PC-3 (cell line): ENCODE measurements at regions not wholly inside any gene's neighbourhood (a gene's known extent, or its start where the extent isn't known, plus 50 kb on each side); places are given as distances from the start of the nearest gene placed in this dataset.

ENCODE experiments used
- ATAC-seq: fragments of 200-7000 bp; cut with Tn5 transposase; 2 replicates; pipeline ENCODE4 v1.9.1; 2020; ENCODE audit warnings: mild to moderate bottlenecking, moderate library complexity
- BruUV-seq: library from RNA; stranded (reverse); fragments of 400-500 nt; replicated peaks from 2 replicates; lab custom pipeline; 2021; lab: Mats Ljungman, UMichigan
- CTCF ChIA-PET: fragments of 300-600 bp; sonication (Branson Sonifier 250); formaldehyde crosslinking; loops from one replicate; lab custom pipeline; 2022; ENCODE audit warnings: antibody characterized with exemption; lab: Charles Lee
- POLR2A ChIA-PET: fragments of 300-600 bp; sonication (Branson Sonifier 250); formaldehyde crosslinking; loops from one replicate; lab custom pipeline; 2022; ENCODE audit warnings: antibody characterized with exemption; ENCODE audit not compliant: unreplicated experiment; lab: Charles Lee
- DNase-seq: peaks from one replicate; pipeline ENCODE4 v3.0.0-alpha.2; 2015
- H2AFZ ChIP-seq: fragments of 300-600 bp; sonication (generic); 2 replicates; pipeline ENCODE4 v1.6.0; 2016; ENCODE audit warnings: antibody characterized with exemption, low read length
- H3F3A ChIP-seq: fragments of 300-600 bp; sonication (generic); one replicate; pipeline ENCODE4 v1.6.0; 2017; ENCODE audit warnings: antibody characterized with exemption, low read length, control low read depth, mild to moderate bottlenecking; ENCODE audit not compliant: unreplicated experiment
- H3K27ac ChIP-seq: fragments of 300-600 bp; sonication (generic); 2 replicates; pipeline ENCODE4 v1.5.1; 2016; ENCODE audit warnings: mild to moderate bottlenecking, low read length
- H3K27me3 ChIP-seq: fragments of 300-600 bp; sonication (generic); 2 replicates; pipeline ENCODE4 v1.6.1; 2016; ENCODE audit warnings: low read length, mixed read lengths
- H3K36me3 ChIP-seq: fragments of 300-600 bp; sonication (generic); 2 replicates; pipeline ENCODE4 v1.6.1; 2016; ENCODE audit warnings: low read depth, mixed run types, low read length, mixed read lengths
- H3K4me1 ChIP-seq: fragments of 300-600 bp; sonication (generic); 2 replicates; pipeline ENCODE4 v1.5.1; 2016; ENCODE audit warnings: low read length; ENCODE audit not compliant: insufficient read depth
- H3K4me2 ChIP-seq: fragments of 300-600 bp; sonication (generic); 2 replicates; pipeline ENCODE4 v1.6.0; 2016; ENCODE audit warnings: low read length
- H3K4me3 ChIP-seq: fragments of 300-600 bp; sonication (generic); 2 replicates; pipeline ENCODE4 v1.5.1; 2016; ENCODE audit warnings: mild to moderate bottlenecking, low read length, mixed read lengths
- H3K79me2 ChIP-seq: fragments of 300-600 bp; sonication (generic); 2 replicates; pipeline ENCODE4 v1.6.1; 2017; ENCODE audit warnings: low read length, mixed read lengths
- H3K9ac ChIP-seq: fragments of 300-600 bp; sonication (generic); 2 replicates; pipeline ENCODE4 v1.6.0; 2016; ENCODE audit warnings: mild to moderate bottlenecking, low read length
- H3K9me2 ChIP-seq: fragments of 300-600 bp; sonication (generic); replicated peaks from 2 replicates; pipeline ENCODE4 v1.6.1; 2016; ENCODE audit warnings: mixed run types, low read length, mixed read lengths
- H3K9me3 ChIP-seq: fragments of 300-600 bp; sonication (generic); 2 replicates; pipeline ENCODE4 v1.6.1; 2016; ENCODE audit warnings: low read length, mixed read lengths
- H4K20me1 ChIP-seq: fragments of 300-600 bp; sonication (generic); 2 replicates; pipeline ENCODE4 v1.6.1; 2016; ENCODE audit warnings: low read length, mixed read lengths
- CTCF ChIP-seq: fragments of 300-600 bp; sonication (generic); conservative IDR thresholded peaks from 2 replicates; pipeline ENCODE4 v1.5.1; 2017; ENCODE audit warnings: antibody characterized with exemption, low read depth, mild to moderate bottlenecking, low read length
- EZH2 ChIP-seq: fragments of 300-600 bp; sonication (generic); IDR thresholded peaks from one replicate; pipeline ENCODE4 v1.6.1; 2017; ENCODE audit warnings: antibody characterized with exemption, mild to moderate bottlenecking, low read length; ENCODE audit not compliant: unreplicated experiment
- EZH2phosphoT487 ChIP-seq: fragments of 300-600 bp; sonication (generic); IDR thresholded peaks from 2 replicates; pipeline ENCODE4 v1.6.1; 2018; ENCODE audit warnings: mild to moderate bottlenecking, antibody characterized with exemption, low read length, borderline replicate concordance
- intact Hi-C: fragments of 100-400 bp; cut with micrococcal nuclease; formaldehyde crosslinking; loops from 2 replicates; pipeline ENCODE4 v1.9.0; 2023

- Histone ChIP-seq H3K27ac (no peak overlapping the region), H3K27me3 (no peaks in the 10 kb centered on the region), H3K4me1 (no peaks in the 10 kb centered on the region), H3K36me3 (no peaks in the 10 kb centered on the region), H3K9me3 (no peaks in the 10 kb centered on the region), H4K20me1 (no peaks in the 10 kb centered on the region), H3K4me2 (no peak overlapping the region), H2AFZ (no peak overlapping the region), H3F3A (no peaks in the 10 kb centered on the region), H3K79me2 (no peaks in the 10 kb centered on the region), H3K4me3 (no peak overlapping the region), H3K9me2 (no peaks in the 10 kb centered on the region), H3K9ac (no peak overlapping the region)
- intact Hi-C loops, result no loop called here
- ATAC-seq (no peak), DNase-seq (no peak)
- ChIA-PET CTCF (no interaction called here), POLR2A (no interaction called here)
- no TSS peak for BruUV-seq
- TF ChIP-seq EZH2phosphoT487 (no peak), CTCF (no peak), EZH2 (no peak)
Observed at GRCh38 chr4:96993560-96993959, 1149.7 kb downstream of the STPG2 start.

GRCh38 chr4:97003715-97004114 is 1139.6 kb downstream of the STPG2 start:
- H3K36me3 ChIP-seq, result no peaks in the 10 kb centered on the region
- ChIA-PET CTCF (no interaction called here), POLR2A (no interaction called here)
- BruUV-seq, result no TSS peak
- ATAC-seq, result no peak
- no peak for DNase-seq
- TF ChIP-seq EZH2 (no peak), CTCF (no peak), EZH2phosphoT487 (no peak)
- no peaks in the 10 kb centered on the region for H3F3A ChIP-seq
- H3K4me1 ChIP-seq, result no peaks in the 10 kb centered on the region
- no peak overlapping the region for H3K4me3 ChIP-seq
- H2AFZ ChIP-seq, result no peak overlapping the region
- no peaks in the 10 kb centered on the region for H3K9me3 ChIP-seq
- H3K9me2 ChIP-seq, result no peaks in the 10 kb centered on the region
- H3K79me2 ChIP-seq, result no peaks in the 10 kb centered on the region
- H3K27ac ChIP-seq, result no peak overlapping the region
- no peak overlapping the region for H3K4me2 ChIP-seq
- no peaks in the 10 kb centered on the region for H4K20me1 ChIP-seq
- H3K9ac ChIP-seq, result no peak overlapping the region
- no peaks in the 10 kb centered on the region for H3K27me3 ChIP-seq
- intact Hi-C loops, result no loop called here

GRCh38 chr4:97013309-97013708 is 1130.0 kb downstream of the STPG2 start:
- intact Hi-C loops, result no loop called here
- ChIA-PET POLR2A (no interaction called here), CTCF (no interaction called here)
- Histone ChIP-seq H3K4me3 (no peak overlapping the region), H3K9me2 (no peaks in the 10 kb centered on the region), H3K4me2 (no peak overlapping the region), H3K79me2 (no peaks in the 10 kb centered on the region), H3K9ac (no peak overlapping the region), H4K20me1 (no peaks in the 10 kb centered on the region), H3K4me1 (no peaks in the 10 kb centered on the region), H3K27ac (no peak overlapping the region), H3K9me3 (no peaks in the 10 kb centered on the region), H2AFZ (no peak overlapping the region), H3F3A (no peaks in the 10 kb centered on the region), H3K36me3 (no peaks in the 10 kb centered on the region), H3K27me3 (no peaks in the 10 kb centered on the region)
- DNase-seq (no peak), ATAC-seq (no peak)
- no TSS peak for BruUV-seq
- TF ChIP-seq CTCF (no peak), EZH2 (no peak), EZH2phosphoT487 (no peak)
